ENCODE measurements at regions not wholly inside any gene's neighbourhood (a gene's known extent, or its start where the extent isn't known, plus 50 kb on each side); places are given as distances from the start of the nearest gene placed in this dataset.

DNA sequence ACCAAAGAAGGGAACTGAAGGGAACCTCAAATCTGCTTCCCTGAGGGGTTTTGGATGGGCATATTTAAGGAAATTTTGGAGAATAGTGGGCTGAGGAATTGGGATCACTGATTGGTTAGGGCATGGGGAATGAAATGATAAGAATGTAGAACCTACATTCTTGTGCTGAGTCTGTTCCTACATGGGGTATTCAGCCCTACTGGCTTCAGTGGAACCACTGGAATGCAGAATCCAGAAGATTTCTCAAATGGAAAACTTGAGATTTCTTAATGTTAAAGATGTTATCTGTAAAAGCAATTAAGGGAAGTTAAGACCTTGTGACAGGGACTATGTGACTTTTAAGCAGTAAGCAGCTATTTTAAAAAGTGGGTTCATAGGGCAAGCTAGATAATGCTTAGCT is 1062.4 kb downstream of the AGBL1 start:
- TF ChIP-seq BACH2 (CRISPR knock-in tag; IDR thresholded peaks at IDR 0.05; ENCODE audit: borderline replicate concordance) (no peak), ZNF70 (CRISPR knock-in tag; IDR thresholded peaks at IDR 0.05) (no peak), TCF4 (CRISPR knock-in tag; IDR thresholded peaks at IDR 0.05; ENCODE audit: borderline replicate concordance) (no peak)
- TF ChIP-seq, protein P1, sequence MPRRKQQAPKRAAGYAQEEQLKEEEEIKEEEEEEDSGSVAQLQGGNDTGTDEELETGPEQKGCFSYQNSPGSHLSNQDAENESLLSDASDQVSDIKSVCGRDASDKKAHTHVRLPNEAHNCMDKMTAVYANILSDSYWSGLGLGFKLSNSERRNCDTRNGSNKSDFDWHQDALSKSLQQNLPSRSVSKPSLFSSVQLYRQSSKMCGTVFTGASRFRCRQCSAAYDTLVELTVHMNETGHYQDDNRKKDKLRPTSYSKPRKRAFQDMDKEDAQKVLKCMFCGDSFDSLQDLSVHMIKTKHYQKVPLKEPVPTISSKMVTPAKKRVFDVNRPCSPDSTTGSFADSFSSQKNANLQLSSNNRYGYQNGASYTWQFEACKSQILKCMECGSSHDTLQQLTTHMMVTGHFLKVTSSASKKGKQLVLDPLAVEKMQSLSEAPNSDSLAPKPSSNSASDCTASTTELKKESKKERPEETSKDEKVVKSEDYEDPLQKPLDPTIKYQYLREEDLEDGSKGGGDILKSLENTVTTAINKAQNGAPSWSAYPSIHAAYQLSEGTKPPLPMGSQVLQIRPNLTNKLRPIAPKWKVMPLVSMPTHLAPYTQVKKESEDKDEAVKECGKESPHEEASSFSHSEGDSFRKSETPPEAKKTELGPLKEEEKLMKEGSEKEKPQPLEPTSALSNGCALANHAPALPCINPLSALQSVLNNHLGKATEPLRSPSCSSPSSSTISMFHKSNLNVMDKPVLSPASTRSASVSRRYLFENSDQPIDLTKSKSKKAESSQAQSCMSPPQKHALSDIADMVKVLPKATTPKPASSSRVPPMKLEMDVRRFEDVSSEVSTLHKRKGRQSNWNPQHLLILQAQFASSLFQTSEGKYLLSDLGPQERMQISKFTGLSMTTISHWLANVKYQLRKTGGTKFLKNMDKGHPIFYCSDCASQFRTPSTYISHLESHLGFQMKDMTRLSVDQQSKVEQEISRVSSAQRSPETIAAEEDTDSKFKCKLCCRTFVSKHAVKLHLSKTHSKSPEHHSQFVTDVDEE (CRISPR knock-in tag; IDR thresholded peaks at IDR 0.05): no peak
- no peak for ATAC-seq

DNA sequence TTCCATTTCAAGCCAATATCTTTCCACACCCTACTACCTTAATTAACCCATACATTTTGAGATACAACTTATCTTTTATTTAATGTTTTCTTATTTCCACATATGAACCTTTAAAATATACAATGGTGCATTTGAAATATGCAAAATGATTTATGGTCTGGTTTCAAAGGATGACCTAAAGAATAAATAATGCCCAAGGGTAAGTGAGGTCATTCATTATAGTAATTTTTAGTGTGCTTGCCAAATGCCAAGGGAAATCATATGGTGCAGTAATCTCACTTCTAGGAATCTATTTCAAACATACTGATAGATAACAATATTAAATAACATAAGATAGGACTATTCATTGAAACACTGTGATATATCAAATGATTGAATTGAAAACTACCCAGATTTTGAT is 1055.4 kb downstream of the AGBL1 start:
- peak; percentile 47; the same call in 1 of the 2 replicates for TF ChIP-seq ZFP3 (CRISPR knock-in tag; IDR thresholded peaks at IDR 0.05)
- no peak for TF ChIP-seq ZNF70 (CRISPR knock-in tag; IDR thresholded peaks at IDR 0.05)
- TF ChIP-seq SNAI2 (CRISPR knock-in tag; IDR thresholded peaks at IDR 0.05): no peak
- TF ChIP-seq, protein P2, sequence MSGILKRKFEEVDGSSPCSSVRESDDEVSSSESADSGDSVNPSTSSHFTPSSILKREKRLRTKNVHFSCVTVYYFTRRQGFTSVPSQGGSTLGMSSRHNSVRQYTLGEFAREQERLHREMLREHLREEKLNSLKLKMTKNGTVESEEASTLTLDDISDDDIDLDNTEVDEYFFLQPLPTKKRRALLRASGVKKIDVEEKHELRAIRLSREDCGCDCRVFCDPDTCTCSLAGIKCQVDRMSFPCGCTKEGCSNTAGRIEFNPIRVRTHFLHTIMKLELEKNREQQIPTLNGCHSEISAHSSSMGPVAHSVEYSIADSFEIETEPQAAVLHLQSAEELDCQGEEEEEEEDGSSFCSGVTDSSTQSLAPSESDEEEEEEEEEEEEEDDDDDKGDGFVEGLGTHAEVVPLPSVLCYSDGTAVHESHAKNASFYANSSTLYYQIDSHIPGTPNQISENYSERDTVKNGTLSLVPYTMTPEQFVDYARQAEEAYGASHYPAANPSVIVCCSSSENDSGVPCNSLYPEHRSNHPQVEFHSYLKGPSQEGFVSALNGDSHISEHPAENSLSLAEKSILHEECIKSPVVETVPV (CRISPR knock-in tag; IDR thresholded peaks at IDR 0.05): no peak
- 0 out of 2 replicates have a peak, but pooled peaks have one; percentile 43 for TF ChIP-seq TCF4 (CRISPR knock-in tag; IDR thresholded peaks at IDR 0.05; ENCODE audit: borderline replicate concordance)
- TF ChIP-seq, protein P3, sequence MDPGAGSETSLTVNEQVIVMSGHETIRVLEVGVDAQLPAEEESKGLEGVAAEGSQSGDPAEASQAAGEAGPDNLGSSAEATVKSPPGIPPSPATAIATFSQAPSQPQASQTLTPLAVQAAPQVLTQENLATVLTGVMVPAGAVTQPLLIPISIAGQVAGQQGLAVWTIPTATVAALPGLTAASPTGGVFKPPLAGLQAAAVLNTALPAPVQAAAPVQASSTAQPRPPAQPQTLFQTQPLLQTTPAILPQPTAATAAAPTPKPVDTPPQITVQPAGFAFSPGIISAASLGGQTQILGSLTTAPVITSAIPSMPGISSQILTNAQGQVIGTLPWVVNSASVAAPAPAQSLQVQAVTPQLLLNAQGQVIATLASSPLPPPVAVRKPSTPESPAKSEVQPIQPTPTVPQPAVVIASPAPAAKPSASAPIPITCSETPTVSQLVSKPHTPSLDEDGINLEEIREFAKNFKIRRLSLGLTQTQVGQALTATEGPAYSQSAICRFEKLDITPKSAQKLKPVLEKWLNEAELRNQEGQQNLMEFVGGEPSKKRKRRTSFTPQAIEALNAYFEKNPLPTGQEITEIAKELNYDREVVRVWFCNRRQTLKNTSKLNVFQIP (CRISPR knock-in tag; IDR thresholded peaks at IDR 0.05; ENCODE audit: borderline replicate concordance, low read depth): no peak
- no peak for TF ChIP-seq CSDC2 (CRISPR knock-in tag; IDR thresholded peaks at IDR 0.05)
- TF ChIP-seq ESRRG (CRISPR knock-in tag; IDR thresholded peaks at IDR 0.05): no peak
- TF ChIP-seq, protein P1 (CRISPR knock-in tag; IDR thresholded peaks at IDR 0.05): no peak
- no peak for TF ChIP-seq ZNF8 (CRISPR knock-in tag; IDR thresholded peaks at IDR 0.05)
- no peak for TF ChIP-seq OSR1 (CRISPR knock-in tag; IDR thresholded peaks at IDR 0.05)
- TF ChIP-seq, protein P4, sequence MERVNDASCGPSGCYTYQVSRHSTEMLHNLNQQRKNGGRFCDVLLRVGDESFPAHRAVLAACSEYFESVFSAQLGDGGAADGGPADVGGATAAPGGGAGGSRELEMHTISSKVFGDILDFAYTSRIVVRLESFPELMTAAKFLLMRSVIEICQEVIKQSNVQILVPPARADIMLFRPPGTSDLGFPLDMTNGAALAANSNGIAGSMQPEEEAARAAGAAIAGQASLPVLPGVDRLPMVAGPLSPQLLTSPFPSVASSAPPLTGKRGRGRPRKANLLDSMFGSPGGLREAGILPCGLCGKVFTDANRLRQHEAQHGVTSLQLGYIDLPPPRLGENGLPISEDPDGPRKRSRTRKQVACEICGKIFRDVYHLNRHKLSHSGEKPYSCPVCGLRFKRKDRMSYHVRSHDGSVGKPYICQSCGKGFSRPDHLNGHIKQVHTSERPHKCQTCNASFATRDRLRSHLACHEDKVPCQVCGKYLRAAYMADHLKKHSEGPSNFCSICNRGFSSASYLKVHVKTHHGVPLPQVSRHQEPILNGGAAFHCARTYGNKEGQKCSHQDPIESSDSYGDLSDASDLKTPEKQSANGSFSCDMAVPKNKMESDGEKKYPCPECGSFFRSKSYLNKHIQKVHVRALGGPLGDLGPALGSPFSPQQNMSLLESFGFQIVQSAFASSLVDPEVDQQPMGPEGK (CRISPR knock-in tag; IDR thresholded peaks at IDR 0.05; ENCODE audit: borderline replicate concordance): no peak
- TF ChIP-seq TOX (CRISPR knock-in tag; IDR thresholded peaks at IDR 0.05; ENCODE audit: borderline replicate concordance): no peak
- TF ChIP-seq BACH2 (CRISPR knock-in tag; IDR thresholded peaks at IDR 0.05; ENCODE audit: borderline replicate concordance): no peak
- no peak for TF ChIP-seq ZFP30 (CRISPR knock-in tag; IDR thresholded peaks at IDR 0.05)
- no peak for TF ChIP-seq ARNTL (CRISPR knock-in tag; IDR thresholded peaks at IDR 0.05; ENCODE audit: borderline replicate concordance, low read depth)
- TF ChIP-seq ZNF565 (CRISPR knock-in tag; conservative IDR thresholded peaks at IDR 0.05; ENCODE audit: low read depth): no peak
- no peak for TF ChIP-seq PPARA (CRISPR knock-in tag; IDR thresholded peaks at IDR 0.05; ENCODE audit: borderline replicate concordance)
- TF ChIP-seq, protein P5, sequence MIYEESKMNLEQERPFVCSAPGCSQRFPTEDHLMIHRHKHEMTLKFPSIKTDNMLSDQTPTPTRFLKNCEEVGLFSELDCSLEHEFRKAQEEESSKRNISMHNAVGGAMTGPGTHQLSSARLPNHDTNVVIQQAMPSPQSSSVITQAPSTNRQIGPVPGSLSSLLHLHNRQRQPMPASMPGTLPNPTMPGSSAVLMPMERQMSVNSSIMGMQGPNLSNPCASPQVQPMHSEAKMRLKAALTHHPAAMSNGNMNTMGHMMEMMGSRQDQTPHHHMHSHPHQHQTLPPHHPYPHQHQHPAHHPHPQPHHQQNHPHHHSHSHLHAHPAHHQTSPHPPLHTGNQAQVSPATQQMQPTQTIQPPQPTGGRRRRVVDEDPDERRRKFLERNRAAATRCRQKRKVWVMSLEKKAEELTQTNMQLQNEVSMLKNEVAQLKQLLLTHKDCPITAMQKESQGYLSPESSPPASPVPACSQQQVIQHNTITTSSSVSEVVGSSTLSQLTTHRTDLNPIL (CRISPR knock-in tag; IDR thresholded peaks at IDR 0.05; ENCODE audit: low read depth): peak; percentile 84
- TF ChIP-seq RARB (CRISPR knock-in tag; IDR thresholded peaks at IDR 0.05): no peak
- peak; percentile 91 for TF ChIP-seq ISL1 (CRISPR knock-in tag; IDR thresholded peaks at IDR 0.05)
- TF ChIP-seq GLIS3 (CRISPR knock-in tag; IDR thresholded peaks at IDR 0.05): peak; percentile 72; the same call in 1 of the 2 replicates
- TF ChIP-seq ZC3H10 (CRISPR knock-in tag; IDR thresholded peaks at IDR 0.05): no peak

More for the DNA sequence above, 1055.4 kb downstream of the AGBL1 start:
- ATAC-seq: no peak

Measured in SK-N-SH treated with all-trans-retinoic acid at 6 μM for 48 hours (cell line).